HG03066 (cell line): ENCODE measurements at regions not wholly inside any gene's neighbourhood (a gene's known extent, or its start where the extent isn't known, plus 50 kb on each side); places are given as distances from the start of the nearest gene placed in this dataset.
"Not testable (repeated sequence)": the region's sequence is repeated elsewhere in the genome, so short reads cannot be mapped to it uniquely, and the experiment has no call there.

Source experiments
- ATAC-seq: cut with Tn5 transposase; IDR thresholded peaks from one replicate; pipeline ENCODE4 v1.9.1; 2021; ENCODE audit warnings: low read depth; ENCODE audit not compliant: unreplicated experiment

DNA sequence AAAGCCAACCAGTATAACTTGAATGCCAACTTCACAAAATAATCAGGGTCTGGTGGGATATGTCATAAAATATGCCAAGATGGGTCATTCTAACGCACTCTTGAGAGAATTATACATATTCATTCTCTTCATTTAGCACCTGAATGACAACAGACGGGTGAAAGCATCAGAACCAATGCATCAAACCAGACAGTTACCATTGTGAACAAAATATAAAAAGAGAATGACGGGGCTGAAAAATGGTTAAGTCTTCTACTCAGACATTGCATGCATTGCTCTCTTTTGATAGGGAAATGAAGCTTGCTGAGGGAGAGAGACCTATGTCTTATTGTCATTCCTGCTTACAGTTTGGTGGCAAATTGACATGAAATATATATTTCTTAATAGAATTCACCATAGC, 702.1 kb downstream of the NOVA1 start:
- ATAC-seq: no peak

DNA sequence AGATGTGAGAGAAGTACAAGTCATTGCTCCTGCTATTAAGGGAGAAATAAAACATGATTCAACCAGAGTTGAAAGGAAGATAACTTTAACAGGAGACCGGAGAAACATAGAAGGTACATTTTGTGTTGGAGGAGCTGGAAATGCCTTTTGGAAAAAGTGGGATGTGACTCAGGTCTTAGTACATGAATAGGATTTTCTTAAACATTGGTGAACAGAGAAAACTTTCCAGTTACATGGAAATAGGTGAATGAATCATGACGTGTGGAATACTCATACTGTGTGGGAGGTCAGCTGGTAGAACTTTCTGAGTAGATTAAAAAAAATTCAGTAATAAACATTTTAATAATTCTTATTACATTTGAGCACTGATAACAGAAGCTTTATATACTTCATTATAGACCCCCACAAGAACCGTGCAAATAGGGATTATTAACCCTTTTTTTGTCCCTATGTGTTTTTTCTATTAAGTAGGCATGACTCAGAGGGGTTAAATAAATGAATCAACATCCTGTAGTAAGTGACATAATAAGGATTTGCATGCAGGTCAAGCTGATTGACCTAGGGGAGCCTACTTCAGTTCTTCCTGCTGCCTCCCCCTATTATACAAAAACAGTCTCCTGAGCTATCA, 710.5 kb downstream of the NOVA1 start:
- ATAC-seq: no peak

DNA sequence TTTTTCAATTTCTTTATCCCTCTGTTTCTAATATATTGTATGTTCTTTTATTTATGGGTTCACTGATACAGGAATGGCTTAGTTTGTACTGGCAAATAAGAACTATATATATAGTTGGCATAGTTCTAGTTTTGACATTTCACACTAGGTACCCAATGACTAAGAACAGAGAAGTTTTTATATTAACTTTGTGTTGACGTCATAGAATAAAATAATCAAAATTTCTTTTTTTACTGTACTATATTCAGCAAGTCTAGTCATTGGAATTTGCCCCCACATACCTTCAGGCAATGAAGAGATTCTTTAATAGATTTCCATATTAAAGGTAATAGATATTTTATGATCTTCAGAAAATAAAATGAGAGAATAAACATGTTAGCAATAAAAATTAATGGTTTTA, 713.2 kb downstream of the NOVA1 start:
- no peak for ATAC-seq

DNA sequence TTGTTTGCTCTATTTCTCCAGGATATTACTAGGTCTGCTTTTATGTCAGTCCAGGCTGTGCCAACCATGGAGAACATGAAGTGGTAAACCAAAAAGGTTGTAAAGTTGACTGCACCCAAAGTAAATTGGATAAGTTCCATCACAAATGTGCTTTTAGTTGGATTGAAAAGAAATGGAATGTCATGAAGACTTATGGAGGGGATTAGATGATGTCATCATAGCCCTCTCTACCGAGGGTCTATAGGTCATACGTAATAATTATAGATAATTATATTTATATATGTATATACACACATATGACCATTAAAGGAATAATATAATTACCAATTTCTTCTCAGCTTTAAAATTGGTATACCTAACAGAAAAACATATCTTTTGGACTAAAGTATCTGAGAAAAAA, 714.9 kb downstream of the NOVA1 start:
- ATAC-seq: no peak

DNA sequence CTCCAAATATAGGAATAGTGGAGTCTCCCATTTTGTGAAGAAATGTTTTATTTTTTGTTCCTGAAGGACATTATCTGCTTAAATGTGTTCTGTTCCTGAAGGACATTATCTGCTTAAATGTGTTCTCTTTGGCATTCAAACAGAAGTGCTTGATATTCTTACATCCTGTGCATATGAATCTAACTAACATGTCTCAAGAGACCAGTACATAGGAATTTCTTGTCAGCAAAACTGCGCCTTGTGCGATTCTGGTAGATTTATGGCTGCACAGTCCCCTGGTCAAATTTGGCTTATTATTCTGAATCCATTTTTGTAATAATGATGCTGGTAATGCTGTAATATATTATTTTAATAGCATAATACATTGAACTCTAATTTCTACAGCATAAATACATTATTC, 722.4 kb downstream of the NOVA1 start:
- ATAC-seq: no peak

DNA sequence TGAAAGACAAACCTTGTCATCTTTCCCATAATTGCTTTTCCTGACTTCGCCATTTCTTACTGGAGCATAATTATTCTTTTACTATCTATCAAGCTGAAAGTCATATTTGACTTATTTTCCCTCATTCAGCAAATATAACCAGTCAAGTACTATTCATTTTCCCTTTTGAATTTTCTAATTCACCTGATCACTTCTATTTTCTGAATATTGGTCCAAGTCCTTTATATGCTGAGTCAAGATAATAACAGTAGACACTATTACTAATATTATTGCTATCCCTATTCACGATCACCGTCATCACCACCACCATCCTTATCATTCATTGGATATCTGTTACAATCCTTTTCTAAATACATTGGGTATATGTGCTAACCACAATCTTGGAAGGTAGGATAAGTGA, 728.0 kb downstream of the NOVA1 start:
- ATAC-seq: no peak

DNA sequence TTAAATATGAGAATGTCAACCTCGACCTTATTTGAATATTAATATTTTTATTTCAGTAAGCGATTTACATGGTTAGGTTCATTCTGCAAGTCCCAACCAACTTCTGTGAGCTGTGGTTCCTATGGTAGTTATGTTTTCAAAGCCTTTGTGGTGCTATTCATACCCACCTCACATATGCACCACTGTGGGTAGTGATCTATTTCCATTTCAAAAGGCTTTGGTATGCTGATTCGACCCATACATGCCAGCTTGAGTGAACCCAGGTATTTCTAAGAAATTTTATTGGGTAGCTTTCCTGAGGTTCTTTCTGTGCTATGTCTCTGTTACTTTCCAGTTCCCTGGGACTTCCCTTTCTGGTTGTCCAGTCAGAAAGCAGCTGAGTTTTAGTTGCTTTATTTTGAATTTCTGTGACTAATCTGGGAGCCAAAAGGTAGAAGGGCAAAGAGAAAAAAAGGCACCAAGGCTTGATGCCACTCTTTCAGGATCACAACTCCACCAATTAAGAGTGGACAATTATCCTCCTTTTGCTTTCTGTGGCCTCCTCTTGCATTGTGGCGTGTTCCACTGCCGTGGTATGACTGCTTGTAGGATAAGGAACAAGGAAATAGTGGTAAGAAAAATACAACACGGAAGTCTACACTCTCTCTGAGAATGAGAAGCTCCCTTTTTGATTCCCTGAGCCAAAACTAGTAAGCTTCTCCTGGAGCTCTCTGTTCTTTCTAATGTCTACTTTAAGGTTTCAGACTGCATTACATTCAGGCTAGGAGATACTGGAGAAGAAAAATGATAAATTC, 729.1 kb downstream of the NOVA1 start:
- no peak for ATAC-seq

DNA sequence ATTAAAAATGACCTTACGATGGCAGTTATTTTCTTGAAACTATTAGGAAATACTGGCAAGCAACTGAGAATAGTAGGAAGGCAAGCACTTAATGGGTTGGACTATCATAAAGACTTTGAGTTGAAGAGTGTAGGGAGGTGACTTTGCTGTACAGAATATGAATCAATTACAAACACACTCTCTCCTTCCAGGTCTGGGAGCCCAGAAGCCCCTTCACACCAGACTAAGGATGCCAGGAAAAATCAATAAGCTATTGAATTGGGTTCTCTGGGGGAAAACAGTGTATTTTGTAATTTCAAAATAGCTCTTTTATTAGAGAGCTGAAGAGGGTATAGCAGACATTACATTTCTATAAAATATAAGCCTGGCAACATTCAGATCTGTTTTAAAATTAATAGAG, 736.4 kb downstream of the NOVA1 start:
- ATAC-seq: no peak

DNA sequence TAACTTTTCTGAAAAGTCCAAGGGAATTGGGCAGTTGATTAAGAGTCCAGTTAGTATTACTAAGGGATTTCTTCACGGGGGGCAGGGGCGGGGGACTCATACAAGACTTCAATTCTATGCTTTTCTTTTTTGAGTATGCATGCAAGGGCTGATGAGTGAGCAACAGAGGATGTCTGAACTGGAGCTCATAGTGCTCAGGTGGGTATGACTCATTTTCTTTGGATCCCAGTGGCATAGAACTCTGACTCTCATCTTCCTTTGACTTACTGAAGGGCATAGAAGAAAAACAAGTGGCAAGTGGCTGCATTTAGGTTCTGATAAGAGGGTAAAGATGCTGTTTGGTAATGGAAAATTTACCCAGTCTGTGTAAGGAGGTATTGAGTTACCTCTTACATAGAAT, 749.2 kb downstream of the NOVA1 start:
- no peak for ATAC-seq

DNA sequence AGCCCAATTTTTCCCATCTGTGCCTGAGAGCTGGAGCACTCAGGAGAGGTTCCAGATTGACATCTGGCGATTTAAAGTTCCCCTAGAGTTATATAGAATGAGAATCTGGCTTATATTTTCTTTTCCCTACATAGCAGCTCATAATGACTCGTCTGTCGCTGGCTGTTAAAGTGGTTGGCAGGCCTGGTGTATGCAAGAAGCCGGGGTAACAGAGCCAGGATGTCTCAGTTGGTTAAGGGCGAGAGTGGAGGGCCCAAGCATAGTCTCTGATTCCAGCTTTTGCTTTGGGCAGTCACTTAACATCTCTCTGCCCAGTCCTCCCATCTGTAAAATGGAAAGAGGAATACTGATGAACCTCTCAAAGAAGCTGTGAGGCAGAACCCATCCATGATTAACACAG, 751.6 kb downstream of the NOVA1 start:
- no peak for ATAC-seq

DNA sequence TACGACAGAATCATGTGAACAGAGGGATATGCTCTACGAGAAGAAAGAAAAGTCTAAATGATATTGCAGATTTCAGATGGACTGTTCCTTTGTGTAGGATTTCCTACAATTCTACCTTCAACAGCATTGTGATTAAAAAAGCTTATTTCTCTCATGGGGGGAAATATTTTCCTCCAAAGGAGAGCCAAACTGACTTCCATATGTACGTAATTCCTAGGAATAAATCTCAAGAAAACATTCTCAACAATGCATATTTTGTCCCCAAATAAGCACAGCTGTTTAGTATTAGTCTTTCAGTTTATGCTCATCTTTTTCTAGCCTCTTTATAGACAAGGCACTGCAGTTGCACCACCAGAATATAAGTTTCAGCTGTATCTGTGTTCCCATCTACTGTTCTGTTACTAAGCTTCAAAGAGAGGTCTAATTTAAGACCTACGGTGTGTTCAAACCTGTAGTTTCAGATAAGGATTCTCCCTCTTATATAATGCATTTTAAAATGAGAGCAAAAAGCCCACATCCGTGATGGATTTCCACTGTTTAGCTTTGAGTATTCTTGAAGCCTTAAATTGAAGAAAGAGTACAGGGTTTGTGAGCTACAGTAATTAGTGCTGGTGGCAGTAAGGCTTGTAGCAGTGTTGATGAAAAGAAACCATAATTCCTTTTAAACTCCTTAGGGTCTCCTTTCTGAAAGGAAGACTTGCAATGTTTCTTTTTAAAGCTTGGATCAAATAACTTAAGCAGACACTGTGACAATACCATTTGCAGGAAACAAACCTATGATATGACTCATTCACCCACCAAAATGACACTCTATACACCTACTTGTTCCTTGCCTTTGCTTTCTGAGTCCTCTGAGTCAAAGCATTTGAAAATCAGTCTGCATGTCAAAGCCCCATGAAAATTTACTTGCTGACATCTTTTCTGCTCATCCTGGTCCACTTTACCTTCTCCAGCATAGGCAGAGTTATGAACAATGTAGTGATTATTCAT, 754.1 kb downstream of the NOVA1 start:
- ATAC-seq: no peak

DNA sequence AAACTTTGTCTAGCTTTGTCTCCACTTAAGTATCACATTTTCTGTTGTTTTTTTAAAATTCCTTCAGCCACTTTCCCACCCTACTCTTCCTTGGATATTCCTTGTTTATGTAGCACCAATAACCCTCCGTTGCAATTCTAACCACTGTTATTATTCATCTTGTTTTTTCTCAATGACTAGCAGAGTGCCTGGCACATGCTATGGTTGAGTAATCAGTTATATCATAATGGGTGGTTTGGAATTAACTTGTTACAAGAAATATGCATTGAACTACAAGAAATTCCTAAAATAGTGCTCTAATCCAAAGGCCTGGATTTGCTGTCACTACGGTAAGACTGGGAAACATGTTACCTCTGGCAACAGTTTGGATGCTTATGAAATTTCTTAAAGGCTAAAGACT, 756.6 kb downstream of the NOVA1 start:
- ATAC-seq: no peak

DNA sequence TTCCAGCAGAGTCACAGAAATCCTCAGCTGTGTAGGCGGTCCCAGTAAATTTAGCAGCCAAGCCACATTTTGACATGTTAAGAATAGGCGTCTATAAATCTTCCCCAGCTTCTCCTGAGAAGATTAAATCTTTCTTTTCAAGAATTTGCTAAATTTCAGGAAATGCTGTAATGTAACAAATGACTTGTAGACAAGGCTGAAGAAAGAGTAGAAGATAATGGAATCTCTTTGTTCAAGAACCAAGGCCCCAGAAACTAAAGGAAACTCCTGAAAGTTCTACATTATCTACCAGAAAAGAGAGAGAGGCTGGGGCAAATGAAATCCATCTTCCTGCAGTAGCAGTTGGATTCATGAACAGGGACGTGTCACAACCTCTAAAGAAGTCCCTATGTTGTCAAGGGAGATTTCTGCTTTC, 760.3 kb downstream of the NOVA1 start:
- no peak for ATAC-seq

DNA sequence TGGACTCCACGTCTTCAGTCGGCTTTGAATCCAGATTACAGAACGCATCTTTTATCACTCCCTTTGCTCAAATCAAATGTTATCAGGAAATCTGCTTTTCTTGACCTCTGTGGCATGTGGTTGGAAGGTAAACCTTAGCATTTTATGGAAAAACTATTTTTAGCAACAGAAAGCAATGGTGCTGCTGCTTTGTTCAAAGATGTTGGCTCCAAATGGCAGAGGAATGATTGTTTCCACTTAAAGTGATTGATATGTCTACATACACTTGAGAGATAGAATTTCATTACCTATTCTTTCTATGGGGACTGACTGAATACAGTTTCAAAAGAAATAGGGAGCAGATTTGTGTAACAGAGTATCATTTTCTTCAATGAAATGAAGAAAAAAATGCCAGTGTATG, 761.2 kb downstream of the NOVA1 start:
- no peak for ATAC-seq

DNA sequence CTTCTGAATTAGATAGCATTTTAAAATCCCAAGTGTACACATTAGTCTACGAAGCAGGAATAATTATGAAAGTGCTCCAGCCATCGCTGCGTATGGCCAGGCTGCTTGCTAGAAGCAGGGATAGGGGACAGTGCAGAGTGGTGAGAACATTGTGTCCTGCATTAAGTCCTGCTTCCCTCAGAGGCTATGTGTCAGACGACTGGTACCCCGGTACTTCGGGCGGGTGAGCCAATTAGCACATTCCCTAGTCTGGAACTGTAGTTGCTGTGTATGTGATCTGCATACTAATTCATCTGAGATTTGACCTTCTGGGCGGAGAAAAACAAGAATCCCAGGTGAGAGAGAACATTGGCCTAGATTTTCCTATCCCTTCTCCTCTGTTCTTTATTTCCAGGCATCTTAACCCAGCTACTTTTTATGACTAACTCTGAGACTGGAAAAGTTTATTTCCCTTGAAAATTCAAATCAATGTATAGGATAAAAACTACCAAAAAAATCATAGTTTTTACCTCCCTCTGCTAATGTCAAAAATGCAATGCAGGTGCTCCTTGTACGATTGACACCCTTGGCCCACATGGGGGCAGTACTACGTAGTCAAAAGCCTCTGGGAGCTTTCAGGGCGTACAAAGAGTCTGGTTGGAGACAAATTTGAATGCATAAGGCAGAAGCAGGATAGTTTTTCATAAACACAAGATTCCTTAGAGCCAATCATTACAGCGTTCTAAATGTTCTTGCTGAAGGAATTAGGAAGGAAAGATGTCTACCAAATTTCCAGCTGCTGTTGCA, 764.3 kb downstream of the NOVA1 start:
- no peak for ATAC-seq

DNA sequence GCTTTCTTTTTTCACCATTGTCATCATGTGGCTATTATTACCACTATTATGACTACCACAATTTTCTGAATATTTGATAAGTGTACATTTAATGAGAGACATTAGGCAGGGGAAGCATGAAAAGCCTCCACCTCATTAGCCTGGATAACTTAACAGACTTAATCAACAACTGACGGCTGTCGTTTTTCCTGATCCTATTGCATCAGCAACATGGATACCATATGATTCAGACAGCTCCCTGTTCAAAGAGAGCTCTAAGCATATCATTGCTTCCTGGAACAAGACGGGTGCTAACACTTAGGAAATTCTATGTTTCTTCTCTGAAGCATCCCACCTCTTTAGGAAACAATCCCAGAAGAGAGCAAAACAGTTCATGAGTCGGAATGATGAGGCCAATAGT, 765.2 kb downstream of the NOVA1 start:
- ATAC-seq: no peak

DNA sequence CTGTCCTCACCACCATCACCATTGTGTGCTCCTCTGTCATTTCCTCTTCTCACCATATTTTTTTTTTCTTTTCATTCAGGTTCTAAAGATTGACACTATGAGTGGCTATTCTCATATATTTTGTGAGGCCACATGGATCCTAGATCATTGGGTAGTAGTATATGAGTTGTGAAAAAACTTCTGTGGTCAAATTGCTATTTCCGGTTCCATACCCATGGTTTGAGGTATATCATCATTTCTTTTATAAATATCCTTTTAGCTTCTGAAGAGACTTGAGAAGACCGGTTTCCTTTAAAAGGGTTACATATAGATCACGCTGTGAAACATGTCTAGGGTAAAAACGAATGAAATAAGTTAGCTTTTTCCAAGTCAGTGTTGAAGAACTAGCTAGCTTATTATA, 769.3 kb downstream of the NOVA1 start:
- ATAC-seq: no peak

DNA sequence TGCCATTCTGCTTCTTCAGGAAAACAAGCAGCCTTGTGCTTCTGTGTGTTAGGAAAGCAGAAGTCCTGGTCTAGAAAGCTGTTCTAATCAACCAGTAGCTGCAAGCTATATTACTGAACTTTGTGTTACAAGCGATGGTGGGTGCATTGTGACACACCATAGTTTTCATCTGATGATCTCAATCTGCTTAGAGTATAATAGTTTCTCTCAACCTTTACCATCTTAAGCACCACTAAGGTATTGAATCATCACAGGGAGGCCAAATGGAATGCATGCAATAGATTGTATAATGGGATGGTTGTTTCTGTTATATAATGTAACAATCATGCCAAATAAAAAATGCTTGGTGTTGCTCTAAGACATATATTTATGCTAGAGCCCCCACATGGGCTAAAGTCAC, 771.7 kb downstream of the NOVA1 start:
- no peak for ATAC-seq

DNA sequence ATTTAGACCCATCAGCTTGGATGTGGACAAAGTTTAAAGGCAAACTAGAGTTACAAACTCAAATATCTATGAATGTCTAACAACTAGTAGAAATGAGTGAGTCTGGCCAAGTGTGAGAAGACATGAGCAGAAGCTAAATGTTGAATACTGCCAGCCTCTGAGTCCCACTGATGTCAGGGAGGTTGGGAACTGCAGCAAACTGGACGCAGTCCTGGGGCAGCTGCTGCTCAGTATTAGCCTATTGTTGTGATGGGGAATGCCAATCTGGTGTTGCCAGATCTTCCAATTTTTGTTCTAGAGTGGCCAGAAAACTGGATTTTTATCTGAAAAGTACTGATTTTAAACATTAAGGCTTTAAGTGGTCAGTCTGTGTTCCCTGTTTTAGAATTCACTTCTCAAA, 770.4 kb upstream of the STXBP6 start:
- ATAC-seq: no peak

DNA sequence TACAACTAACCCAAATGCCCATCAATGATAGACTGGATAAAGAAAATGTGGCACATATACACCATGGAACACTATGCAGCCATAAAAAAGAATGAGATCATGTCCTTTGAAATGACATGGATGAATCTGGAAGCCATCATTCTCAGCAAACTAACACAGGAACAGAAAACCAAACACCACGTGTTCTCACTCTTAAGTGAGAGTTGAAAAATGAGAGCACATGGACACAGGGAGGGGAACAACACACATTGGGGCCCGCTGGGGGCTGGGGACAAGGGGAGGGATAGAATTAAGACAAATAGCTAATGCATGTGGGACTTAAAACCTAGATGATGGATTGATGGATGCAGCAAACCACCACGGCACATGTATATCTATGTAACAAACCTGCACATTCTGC, 764.7 kb upstream of the STXBP6 start:
- not testable (repeated sequence) for ATAC-seq
